ENCODE measurements at regions not wholly inside any gene's neighbourhood (a gene's known extent, or its start where the extent isn't known, plus 50 kb on each side); places are given as distances from the start of the nearest gene placed in this dataset.
"Not testable (repeated sequence)": the region's sequence is repeated elsewhere in the genome, so short reads cannot be mapped to it uniquely, and the experiment has no call there.

DNA sequence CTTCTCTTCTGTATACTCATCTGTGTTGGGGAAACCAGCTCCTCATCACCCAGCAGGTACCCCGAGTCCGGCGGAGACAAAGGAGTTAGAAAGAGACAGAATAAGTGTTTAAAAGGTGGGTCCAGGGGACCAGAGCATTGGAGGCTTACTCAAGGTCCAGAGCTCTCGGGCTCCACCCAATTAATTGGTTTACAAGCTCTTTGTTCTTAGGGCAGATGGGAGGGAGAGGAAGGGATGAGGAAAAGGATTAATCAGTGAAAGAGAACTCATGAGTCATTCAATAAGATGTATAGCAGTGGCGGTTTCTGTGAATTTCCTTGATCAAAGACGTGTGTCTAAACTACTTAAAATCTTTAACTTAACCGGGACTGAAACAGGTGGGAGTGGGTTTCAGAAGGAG, 192.0 kb upstream of the MALRD1 start:
- TF ChIP-seq, protein P1, sequence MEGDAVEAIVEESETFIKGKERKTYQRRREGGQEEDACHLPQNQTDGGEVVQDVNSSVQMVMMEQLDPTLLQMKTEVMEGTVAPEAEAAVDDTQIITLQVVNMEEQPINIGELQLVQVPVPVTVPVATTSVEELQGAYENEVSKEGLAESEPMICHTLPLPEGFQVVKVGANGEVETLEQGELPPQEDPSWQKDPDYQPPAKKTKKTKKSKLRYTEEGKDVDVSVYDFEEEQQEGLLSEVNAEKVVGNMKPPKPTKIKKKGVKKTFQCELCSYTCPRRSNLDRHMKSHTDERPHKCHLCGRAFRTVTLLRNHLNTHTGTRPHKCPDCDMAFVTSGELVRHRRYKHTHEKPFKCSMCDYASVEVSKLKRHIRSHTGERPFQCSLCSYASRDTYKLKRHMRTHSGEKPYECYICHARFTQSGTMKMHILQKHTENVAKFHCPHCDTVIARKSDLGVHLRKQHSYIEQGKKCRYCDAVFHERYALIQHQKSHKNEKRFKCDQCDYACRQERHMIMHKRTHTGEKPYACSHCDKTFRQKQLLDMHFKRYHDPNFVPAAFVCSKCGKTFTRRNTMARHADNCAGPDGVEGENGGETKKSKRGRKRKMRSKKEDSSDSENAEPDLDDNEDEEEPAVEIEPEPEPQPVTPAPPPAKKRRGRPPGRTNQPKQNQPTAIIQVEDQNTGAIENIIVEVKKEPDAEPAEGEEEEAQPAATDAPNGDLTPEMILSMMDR (IDR thresholded peaks at IDR 0.05; ENCODE audit: poor library complexity, severe bottlenecking) = not testable (repeated sequence)
- TF ChIP-seq, protein P2, sequence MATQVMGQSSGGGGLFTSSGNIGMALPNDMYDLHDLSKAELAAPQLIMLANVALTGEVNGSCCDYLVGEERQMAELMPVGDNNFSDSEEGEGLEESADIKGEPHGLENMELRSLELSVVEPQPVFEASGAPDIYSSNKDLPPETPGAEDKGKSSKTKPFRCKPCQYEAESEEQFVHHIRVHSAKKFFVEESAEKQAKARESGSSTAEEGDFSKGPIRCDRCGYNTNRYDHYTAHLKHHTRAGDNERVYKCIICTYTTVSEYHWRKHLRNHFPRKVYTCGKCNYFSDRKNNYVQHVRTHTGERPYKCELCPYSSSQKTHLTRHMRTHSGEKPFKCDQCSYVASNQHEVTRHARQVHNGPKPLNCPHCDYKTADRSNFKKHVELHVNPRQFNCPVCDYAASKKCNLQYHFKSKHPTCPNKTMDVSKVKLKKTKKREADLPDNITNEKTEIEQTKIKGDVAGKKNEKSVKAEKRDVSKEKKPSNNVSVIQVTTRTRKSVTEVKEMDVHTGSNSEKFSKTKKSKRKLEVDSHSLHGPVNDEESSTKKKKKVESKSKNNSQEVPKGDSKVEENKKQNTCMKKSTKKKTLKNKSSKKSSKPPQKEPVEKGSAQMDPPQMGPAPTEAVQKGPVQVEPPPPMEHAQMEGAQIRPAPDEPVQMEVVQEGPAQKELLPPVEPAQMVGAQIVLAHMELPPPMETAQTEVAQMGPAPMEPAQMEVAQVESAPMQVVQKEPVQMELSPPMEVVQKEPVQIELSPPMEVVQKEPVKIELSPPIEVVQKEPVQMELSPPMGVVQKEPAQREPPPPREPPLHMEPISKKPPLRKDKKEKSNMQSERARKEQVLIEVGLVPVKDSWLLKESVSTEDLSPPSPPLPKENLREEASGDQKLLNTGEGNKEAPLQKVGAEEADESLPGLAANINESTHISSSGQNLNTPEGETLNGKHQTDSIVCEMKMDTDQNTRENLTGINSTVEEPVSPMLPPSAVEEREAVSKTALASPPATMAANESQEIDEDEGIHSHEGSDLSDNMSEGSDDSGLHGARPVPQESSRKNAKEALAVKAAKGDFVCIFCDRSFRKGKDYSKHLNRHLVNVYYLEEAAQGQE (IDR thresholded peaks at IDR 0.05; ENCODE audit: borderline replicate concordance) = not testable (repeated sequence)
- not testable (repeated sequence) for TF ChIP-seq RAD21 (conservative IDR thresholded peaks at IDR 0.05); SMC3 (conservative IDR thresholded peaks at IDR 0.05; ENCODE audit: poor library complexity); EZH2 (IDR thresholded peaks at IDR 0.05; ENCODE audit: borderline replicate concordance, insufficient read depth, low read length, poor library complexity, severe bottlenecking); POLR2AphosphoS5 (IDR thresholded peaks at IDR 0.05); TAF1 (IDR thresholded peaks at IDR 0.05; ENCODE audit: low read depth); EP300 (conservative IDR thresholded peaks at IDR 0.05; ENCODE audit: poor library complexity, severe bottlenecking); MXI1 (conservative IDR thresholded peaks at IDR 0.05; ENCODE audit: poor library complexity, severe bottlenecking)
